NB4 (cell line): ENCODE measurements at regions not wholly inside any gene's neighbourhood (a gene's known extent, or its start where the extent isn't known, plus 50 kb on each side); places are given as distances from the start of the nearest gene placed in this dataset.

Source experiments
- DNase-seq: peaks from one replicate; pipeline ENCODE4 v3.0.0; 2010; ENCODE audit warnings: low read depth
- H3K4me3 ChIP-seq: one replicate; pipeline ENCODE4 v1.5.1; 2011; ENCODE audit warnings: mild to moderate bottlenecking, low read depth, low read length, moderate library complexity
- MYC ChIP-seq: IDR thresholded peaks from 2 replicates; pipeline ENCODE4 v1.6.1; 2011; ENCODE audit warnings: low read depth, low read length
- POLR2A ChIP-seq: IDR thresholded peaks from 2 replicates; pipeline ENCODE4 v1.6.1; 2011; ENCODE audit warnings: mild to moderate bottlenecking; ENCODE audit not compliant: insufficient read length; ENCODE audit errors: extremely low read depth
- TF ChIP-seq, protein P1 (sequence below): IDR thresholded peaks from 2 replicates; pipeline ENCODE4 v1.6.1; 2011; ENCODE audit warnings: low read depth, low read length
- TF ChIP-seq, protein P2 (sequence below): IDR thresholded peaks from one replicate; pipeline ENCODE4 v1.5.1; 2012; ENCODE audit warnings: low read depth, low read length

DNA sequence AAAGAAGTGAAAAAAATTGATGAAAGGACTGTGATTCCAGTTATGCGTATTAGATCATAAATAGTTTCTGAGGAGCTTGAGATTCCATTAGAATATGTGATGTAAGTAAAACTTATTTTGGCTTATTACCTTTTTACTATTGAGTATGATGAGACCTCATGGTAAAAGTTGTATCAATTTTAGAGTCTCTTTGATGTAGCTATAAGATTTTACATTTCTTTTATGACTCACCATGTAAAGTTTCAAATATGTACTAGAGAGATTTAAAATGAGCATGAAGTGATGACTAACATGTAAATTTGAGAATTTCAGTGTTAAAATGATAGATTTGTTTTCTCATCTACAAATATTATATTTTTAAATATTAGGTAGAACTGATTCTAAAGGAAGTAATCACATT is 276.5 kb downstream of the OTUD1 start:
- DNase-seq = no peak
- no peak overlapping the region for H3K4me3 ChIP-seq
- TF ChIP-seq MYC (no peak), POLR2A (no peak)
- TF ChIP-seq, protein P1, sequence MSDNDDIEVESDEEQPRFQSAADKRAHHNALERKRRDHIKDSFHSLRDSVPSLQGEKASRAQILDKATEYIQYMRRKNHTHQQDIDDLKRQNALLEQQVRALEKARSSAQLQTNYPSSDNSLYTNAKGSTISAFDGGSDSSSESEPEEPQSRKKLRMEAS = no peak
- TF ChIP-seq, protein P2, sequence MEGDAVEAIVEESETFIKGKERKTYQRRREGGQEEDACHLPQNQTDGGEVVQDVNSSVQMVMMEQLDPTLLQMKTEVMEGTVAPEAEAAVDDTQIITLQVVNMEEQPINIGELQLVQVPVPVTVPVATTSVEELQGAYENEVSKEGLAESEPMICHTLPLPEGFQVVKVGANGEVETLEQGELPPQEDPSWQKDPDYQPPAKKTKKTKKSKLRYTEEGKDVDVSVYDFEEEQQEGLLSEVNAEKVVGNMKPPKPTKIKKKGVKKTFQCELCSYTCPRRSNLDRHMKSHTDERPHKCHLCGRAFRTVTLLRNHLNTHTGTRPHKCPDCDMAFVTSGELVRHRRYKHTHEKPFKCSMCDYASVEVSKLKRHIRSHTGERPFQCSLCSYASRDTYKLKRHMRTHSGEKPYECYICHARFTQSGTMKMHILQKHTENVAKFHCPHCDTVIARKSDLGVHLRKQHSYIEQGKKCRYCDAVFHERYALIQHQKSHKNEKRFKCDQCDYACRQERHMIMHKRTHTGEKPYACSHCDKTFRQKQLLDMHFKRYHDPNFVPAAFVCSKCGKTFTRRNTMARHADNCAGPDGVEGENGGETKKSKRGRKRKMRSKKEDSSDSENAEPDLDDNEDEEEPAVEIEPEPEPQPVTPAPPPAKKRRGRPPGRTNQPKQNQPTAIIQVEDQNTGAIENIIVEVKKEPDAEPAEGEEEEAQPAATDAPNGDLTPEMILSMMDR = no peak

DNA sequence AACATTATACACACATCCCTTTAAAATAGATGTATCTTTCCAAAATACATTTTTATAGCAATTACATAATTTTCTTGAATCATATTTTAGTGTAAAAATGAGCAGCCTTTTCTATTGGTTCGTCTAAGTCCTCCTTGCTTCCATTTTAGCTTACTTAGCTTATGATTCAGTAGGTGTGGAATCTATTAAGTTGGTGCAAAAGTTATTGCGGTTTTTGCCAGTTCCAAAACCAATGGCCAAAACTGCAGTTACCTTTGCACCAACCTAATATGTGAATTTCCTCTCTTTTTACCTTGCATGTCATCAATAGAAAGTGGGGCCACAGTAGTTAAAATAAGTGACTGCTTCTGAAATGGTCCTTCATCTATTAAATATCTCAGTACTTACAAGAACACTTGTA is 279.0 kb downstream of the OTUD1 start:
- H3K4me3 ChIP-seq = no peak overlapping the region
- no peak for DNase-seq

DNA sequence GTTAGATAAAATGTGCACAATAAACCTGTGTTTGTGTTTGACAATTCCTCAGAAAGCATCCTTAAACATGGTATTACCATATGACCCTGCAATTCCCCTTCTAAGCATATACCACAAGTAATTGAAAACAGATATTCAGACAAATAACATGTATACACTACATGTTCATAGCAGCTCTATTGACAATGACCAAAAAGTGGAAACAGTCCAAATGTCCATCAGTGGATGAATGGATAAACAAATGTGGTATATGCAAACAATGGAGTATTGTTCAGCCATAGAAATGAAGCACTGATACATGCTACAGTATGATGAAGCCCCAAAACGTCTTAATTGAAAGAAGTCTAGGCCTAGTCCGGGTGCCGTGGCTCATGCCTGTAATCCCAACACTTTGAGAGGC is 280.1 kb downstream of the OTUD1 start:
- TF ChIP-seq, protein P1 = no peak
- no peak for TF ChIP-seq POLR2A
- TF ChIP-seq, protein P2 = no peak
- no peak for TF ChIP-seq MYC
- no peak for DNase-seq
- H3K4me3 ChIP-seq = no peak overlapping the region

More for the DNA sequence above, 279.0 kb downstream of the OTUD1 start:
- TF ChIP-seq MYC (no peak), POLR2A (no peak)
- TF ChIP-seq, protein P2 = no peak
- TF ChIP-seq, protein P1 = no peak

DNA sequence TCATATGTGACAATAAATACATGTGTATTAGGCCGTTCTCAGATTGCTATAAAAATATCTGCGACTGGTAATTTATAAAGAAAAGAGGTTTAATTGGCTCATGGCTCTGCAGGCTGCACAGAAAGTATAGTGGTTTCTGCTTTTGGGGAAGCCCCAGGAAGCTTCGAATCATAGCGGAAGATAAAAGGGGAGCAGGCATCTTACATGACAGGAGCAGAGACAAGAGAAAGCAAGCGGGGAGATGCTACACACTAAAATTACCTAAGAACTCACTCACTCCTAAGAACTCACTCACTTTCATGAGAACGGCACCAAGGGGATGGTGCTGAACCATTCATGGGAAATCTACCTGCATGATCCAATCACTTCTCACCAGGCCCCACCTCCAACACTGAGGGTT is 284.9 kb downstream of the OTUD1 start:
- no peak for TF ChIP-seq MYC
- TF ChIP-seq, protein P2 = no peak
- TF ChIP-seq, protein P1 = no peak
- TF ChIP-seq POLR2A = no peak
- DNase-seq = no peak
- H3K4me3 ChIP-seq = no peak overlapping the region

DNA sequence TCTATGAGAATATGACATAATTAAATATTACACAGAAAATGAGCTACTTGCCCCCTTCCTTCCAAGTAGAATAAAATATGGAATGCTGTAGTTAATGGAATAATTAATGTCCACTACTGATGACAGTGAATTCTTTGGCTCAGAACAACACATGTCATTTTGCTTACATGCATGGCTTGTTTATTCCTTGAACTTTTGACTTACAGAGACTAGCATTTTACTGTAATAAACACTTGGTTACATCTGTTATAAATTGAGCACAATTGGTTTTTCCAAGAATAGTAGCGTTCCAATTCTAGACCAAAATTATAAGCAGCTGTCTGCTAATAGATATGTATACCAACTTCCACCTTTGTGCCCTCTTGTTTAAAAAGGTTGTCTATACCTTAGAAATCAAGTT is 286.7 kb downstream of the OTUD1 start:
- DNase-seq = no peak
- no peak overlapping the region for H3K4me3 ChIP-seq
- no peak for TF ChIP-seq MYC
- TF ChIP-seq, protein P1 = no peak
- TF ChIP-seq, protein P2 = no peak
- no peak for TF ChIP-seq POLR2A

DNA sequence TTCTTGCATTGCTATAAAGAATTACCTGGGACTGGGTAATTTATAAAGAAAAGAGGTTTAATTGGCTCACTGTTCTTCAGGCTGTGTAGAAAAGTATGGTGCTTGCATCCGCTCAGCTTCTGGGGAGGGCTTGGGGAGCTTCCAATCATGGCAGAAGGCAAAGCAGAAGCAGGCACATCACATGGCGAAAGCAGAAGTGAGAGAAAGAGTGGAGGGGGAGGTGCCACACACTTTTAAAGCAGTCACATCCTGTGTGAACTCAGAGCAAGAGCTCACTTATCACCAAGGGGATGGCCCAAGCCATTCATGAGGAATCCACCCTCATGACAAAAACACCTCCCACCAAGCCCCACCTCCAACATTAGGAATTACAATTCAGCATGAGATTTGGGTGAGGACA is 303.5 kb downstream of the OTUD1 start:
- DNase-seq = peak; percentile 47
- no peak overlapping the region for H3K4me3 ChIP-seq
- TF ChIP-seq, protein P1 = 0 out of 2 replicates have a peak, but pooled peaks have one; percentile 27
- no peak for TF ChIP-seq POLR2A
- TF ChIP-seq, protein P2 = no peak
